GM18861 (cell line): ENCODE measurements at regions not wholly inside any gene's neighbourhood (a gene's known extent, or its start where the extent isn't known, plus 50 kb on each side); places are given as distances from the start of the nearest gene placed in this dataset.
A peak's percentile ranks its signal among the peaks of the same experiment; 100 is the strongest.

ENCODE experiments used
- ATAC-seq: cut with Tn5 transposase; IDR thresholded peaks from one replicate; pipeline ENCODE4 v1.9.1; 2021; ENCODE audit not compliant: unreplicated experiment

- ATAC-seq, result no peak
Measured at GRCh38 chr9:129278391-129279237, 100.6 kb upstream of the IER5L start.

- no peak for ATAC-seq
Measured at GRCh38 chr9:129276486-129277230, 98.6 kb upstream of the IER5L start.

- no peak for ATAC-seq
Measured at GRCh38 chr9:129275626-129276247, 97.7 kb upstream of the IER5L start.

GRCh38 chr9:129273941-129274684 is 96.1 kb upstream of the IER5L start:
- no peak for ATAC-seq

GRCh38 chr9:129273136-129273895 is 95.3 kb upstream of the IER5L start:
- ATAC-seq, result no peak

- no peak for ATAC-seq
Measured at GRCh38 chr9:129272348-129273025, 94.4 kb upstream of the IER5L start.

GRCh38 chr9:129270903-129271431 is 92.9 kb upstream of the IER5L start:
- ATAC-seq, result peak; percentile 51

- peak; percentile 71 for ATAC-seq
Measured at GRCh38 chr9:129270205-129270604, 92.1 kb upstream of the IER5L start.

GRCh38 chr9:129267141-129267540 is 89.1 kb upstream of the IER5L start:
- no peak for ATAC-seq

GRCh38 chr9:129266536-129266935 is 88.5 kb upstream of the IER5L start:
- no peak for ATAC-seq

- no peak for ATAC-seq
Measured at GRCh38 chr9:129264388-129264787, 86.3 kb upstream of the IER5L start.

- ATAC-seq, result no peak
Measured at GRCh38 chr9:129263836-129264235, 85.8 kb upstream of the IER5L start.

GRCh38 chr9:129262261-129262660 is 84.2 kb upstream of the IER5L start:
- ATAC-seq, result no peak

GRCh38 chr9:129259375-129259774 is 81.3 kb upstream of the IER5L start:
- no peak for ATAC-seq

GRCh38 chr9:129258823-129259301 is 80.8 kb upstream of the IER5L start:
- ATAC-seq, result no peak

GRCh38 chr9:129258124-129258822 is 80.2 kb upstream of the IER5L start:
- no peak for ATAC-seq

GRCh38 chr9:129256959-129257713 is 79.1 kb upstream of the IER5L start:
- no peak for ATAC-seq
